ENCODE measurements at regions not wholly inside any gene's neighbourhood (a gene's known extent, or its start where the extent isn't known, plus 50 kb on each side); places are given as distances from the start of the nearest gene placed in this dataset.

DNA sequence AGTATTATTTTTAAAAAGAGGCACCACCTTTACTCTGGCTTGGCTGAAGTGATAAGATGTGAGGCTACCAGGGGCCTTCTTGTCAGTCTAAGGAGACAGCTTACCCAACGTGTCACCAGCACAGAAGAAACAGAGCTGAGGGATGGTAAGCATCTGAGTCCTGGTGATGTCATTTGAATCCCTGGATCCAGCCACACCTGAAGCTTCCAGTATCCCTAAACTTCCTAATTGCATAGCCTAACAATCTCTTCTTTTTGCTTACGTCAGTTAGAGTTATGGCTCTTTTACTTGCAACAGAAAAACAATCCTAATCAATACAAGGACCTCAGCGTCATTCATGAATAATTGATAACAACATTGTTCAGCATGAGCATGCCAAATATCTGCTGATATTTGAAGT, 436.6 kb downstream of the SHISA9 start:
- Histone ChIP-seq H3K4me1 (ENCODE audit: control insufficient read depth, insufficient read depth, low read length) (no peaks in the 10 kb centered on the region), H3K27ac (ENCODE audit: extremely low read depth, low read depth, low read length) (no peak overlapping the region), H3K9me3 (ENCODE audit: control insufficient read depth, insufficient read depth, low read depth, low read length) (no peaks in the 10 kb centered on the region), H3K36me3 (ENCODE audit: control insufficient read depth in 2 of 2, insufficient read depth in 1 of 2, low read length in 2 of 2) (no peaks in the 10 kb centered on the region), H3K4me3 (ENCODE audit: low read depth, low read length) (no peak overlapping the region)
- TF ChIP-seq ZNF555 (tag by site-specific recombination; conservative IDR thresholded peaks at IDR 0.05), result no peak
- TF ChIP-seq ZNF24 (tag by site-specific recombination; IDR thresholded peaks at IDR 0.05), result no peak
- no peak for TF ChIP-seq ZNF391 (tag by site-specific recombination; IDR thresholded peaks at IDR 0.05; ENCODE audit: borderline replicate concordance, low read depth)
- TF ChIP-seq, protein P1, sequence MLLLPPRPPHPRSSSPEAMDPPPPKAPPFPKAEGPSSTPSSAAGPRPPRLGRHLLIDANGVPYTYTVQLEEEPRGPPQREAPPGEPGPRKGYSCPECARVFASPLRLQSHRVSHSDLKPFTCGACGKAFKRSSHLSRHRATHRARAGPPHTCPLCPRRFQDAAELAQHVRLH (tag by site-specific recombination; IDR thresholded peaks at IDR 0.05), result no peak
- no peak for TF ChIP-seq ZIC2 (tag by site-specific recombination; IDR thresholded peaks at IDR 0.05)
- TF ChIP-seq, protein P2, sequence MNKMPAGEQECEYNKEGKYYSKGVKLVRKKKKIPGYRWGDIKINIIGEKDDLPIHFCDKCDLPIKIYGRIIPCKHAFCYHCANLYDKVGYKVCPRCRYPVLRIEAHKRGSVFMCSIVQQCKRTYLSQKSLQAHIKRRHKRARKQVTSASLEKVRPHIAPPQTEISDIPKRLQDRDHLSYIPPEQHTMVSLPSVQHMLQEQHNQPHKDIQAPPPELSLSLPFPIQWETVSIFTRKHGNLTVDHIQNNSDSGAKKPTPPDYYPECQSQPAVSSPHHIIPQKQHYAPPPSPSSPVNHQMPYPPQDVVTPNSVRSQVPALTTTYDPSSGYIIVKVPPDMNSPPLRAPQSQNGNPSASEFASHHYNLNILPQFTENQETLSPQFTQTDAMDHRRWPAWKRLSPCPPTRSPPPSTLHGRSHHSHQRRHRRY (tag by site-specific recombination; IDR thresholded peaks at IDR 0.05), result no peak
- TF ChIP-seq ZXDB (tag by site-specific recombination; IDR thresholded peaks at IDR 0.05), result no peak
- no peak for TF ChIP-seq ZFP69B (tag by site-specific recombination; IDR thresholded peaks at IDR 0.05)
- TF ChIP-seq ZNF660 (tag by site-specific recombination; IDR thresholded peaks at IDR 0.05), result no peak
- ChIA-PET POLR2A (no interaction called here), CTCF (no interaction called here)

DNA sequence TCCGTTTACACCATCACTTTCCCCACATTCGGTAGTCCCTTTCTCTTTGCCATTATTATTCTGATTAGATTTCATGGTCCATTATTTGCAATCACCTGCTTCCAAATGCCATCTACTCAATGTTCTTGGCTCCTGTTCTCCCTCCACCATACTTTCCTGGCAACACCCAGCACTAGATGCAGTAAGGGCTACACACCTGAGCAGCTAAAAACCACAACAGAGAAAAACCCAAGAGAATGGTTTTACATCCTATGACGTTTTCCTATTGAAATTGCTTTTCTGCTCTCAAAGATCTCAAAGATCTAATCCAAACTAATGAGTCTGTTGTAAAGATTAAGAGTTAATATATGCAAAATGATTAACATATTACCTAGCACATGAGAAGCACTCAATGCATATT, 441.3 kb downstream of the SHISA9 start:
- ChIA-PET CTCF (no interaction called here), POLR2A (no interaction called here)
- TF ChIP-seq ZNF292 (tag by site-specific recombination; IDR thresholded peaks at IDR 0.05; ENCODE audit: borderline replicate concordance, low read depth) (no peak), ZNF654 (tag by site-specific recombination; IDR thresholded peaks at IDR 0.05; ENCODE audit: low read depth) (no peak), KLF16 (tag by site-specific recombination; IDR thresholded peaks at IDR 0.05) (no peak), ZNF621 (tag by site-specific recombination; IDR thresholded peaks at IDR 0.05) (no peak), PRDM1 (tag by site-specific recombination; IDR thresholded peaks at IDR 0.05) (no peak), ZNF549 (tag by site-specific recombination; IDR thresholded peaks at IDR 0.05) (no peak), ZNF555 (tag by site-specific recombination; conservative IDR thresholded peaks at IDR 0.05) (no peak), ZNF510 (tag by site-specific recombination; IDR thresholded peaks at IDR 0.05; ENCODE audit: insufficient replicate concordance) (no peak), ZBTB17 (tag by site-specific recombination; IDR thresholded peaks at IDR 0.05) (no peak)
- TF ChIP-seq, protein P3, sequence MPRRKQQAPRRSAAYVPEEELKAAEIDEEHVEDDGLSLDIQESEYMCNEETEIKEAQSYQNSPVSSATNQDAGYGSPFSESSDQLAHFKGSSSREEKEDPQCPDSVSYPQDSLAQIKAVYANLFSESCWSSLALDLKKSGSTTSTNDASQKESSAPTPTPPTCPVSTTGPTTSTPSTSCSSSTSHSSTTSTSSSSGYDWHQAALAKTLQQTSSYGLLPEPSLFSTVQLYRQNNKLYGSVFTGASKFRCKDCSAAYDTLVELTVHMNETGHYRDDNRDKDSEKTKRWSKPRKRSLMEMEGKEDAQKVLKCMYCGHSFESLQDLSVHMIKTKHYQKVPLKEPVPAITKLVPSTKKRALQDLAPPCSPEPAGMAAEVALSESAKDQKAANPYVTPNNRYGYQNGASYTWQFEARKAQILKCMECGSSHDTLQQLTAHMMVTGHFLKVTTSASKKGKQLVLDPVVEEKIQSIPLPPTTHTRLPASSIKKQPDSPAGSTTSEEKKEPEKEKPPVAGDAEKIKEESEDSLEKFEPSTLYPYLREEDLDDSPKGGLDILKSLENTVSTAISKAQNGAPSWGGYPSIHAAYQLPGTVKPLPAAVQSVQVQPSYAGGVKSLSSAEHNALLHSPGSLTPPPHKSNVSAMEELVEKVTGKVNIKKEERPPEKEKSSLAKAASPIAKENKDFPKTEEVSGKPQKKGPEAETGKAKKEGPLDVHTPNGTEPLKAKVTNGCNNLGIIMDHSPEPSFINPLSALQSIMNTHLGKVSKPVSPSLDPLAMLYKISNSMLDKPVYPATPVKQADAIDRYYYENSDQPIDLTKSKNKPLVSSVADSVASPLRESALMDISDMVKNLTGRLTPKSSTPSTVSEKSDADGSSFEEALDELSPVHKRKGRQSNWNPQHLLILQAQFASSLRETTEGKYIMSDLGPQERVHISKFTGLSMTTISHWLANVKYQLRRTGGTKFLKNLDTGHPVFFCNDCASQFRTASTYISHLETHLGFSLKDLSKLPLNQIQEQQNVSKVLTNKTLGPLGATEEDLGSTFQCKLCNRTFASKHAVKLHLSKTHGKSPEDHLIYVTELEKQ (tag by site-specific recombination; IDR thresholded peaks at IDR 0.05; ENCODE audit: borderline replicate concordance), result no peak
- TF ChIP-seq, protein P4, sequence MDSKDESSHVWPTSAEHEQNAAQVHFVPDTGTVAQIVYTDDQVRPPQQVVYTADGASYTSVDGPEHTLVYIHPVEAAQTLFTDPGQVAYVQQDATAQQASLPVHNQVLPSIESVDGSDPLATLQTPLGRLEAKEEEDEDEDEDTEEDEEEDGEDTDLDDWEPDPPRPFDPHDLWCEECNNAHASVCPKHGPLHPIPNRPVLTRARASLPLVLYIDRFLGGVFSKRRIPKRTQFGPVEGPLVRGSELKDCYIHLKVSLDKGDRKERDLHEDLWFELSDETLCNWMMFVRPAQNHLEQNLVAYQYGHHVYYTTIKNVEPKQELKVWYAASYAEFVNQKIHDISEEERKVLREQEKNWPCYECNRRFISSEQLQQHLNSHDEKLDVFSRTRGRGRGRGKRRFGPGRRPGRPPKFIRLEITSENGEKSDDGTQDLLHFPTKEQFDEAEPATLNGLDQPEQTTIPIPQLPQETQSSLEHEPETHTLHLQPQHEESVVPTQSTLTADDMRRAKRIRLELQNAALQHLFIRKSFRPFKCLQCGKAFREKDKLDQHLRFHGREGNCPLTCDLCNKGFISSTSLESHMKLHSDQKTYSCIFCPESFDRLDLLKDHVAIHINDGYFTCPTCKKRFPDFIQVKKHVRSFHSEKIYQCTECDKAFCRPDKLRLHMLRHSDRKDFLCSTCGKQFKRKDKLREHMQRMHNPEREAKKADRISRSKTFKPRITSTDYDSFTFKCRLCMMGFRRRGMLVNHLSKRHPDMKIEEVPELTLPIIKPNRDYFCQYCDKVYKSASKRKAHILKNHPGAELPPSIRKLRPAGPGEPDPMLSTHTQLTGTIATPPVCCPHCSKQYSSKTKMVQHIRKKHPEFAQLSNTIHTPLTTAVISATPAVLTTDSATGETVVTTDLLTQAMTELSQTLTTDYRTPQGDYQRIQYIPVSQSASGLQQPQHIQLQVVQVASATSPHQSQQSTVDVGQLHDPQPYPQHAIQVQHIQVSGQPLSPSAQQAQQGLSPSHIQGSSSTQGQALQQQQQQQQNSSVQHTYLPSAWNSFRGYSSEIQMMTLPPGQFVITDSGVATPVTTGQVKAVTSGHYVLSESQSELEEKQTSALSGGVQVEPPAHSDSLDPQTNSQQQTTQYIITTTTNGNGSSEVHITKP (tag by site-specific recombination; IDR thresholded peaks at IDR 0.05), result no peak
- no peaks in the 10 kb centered on the region for H3K36me3 ChIP-seq (ENCODE audit: control insufficient read depth in 2 of 2, insufficient read depth in 1 of 2, low read length in 2 of 2)
- H3K4me3 ChIP-seq (ENCODE audit: low read depth, low read length), result no peak overlapping the region
- H3K27ac ChIP-seq (ENCODE audit: extremely low read depth, low read depth, low read length), result no peak overlapping the region
- H3K9me3 ChIP-seq (ENCODE audit: control insufficient read depth, insufficient read depth, low read depth, low read length), result no peaks in the 10 kb centered on the region
- no peaks in the 10 kb centered on the region for H3K4me1 ChIP-seq (ENCODE audit: control insufficient read depth, insufficient read depth, low read length)
